WTC11 (cell line): ENCODE measurements at regions not wholly inside any gene's neighbourhood (a gene's known extent, or its start where the extent isn't known, plus 50 kb on each side); places are given as distances from the start of the nearest gene placed in this dataset.

Source experiments
- ATF6 ChIP-seq: sonication (generic); formaldehyde crosslinking; IDR thresholded peaks from 2 replicates; pipeline ENCODE4 v1.8.1; 2023; ENCODE audit warnings: mild to moderate bottlenecking, missing genetic modification reagents
- CREB1 ChIP-seq: sonication (generic); formaldehyde crosslinking; IDR thresholded peaks from 2 replicates; pipeline ENCODE4 v1.8.0; 2023; ENCODE audit warnings: mild to moderate bottlenecking, missing genetic modification reagents
- CTCF ChIP-seq: fragments of 200-600 bp; IDR thresholded peaks from 2 replicates; pipeline ENCODE4 v1.8.0; 2022; ENCODE audit warnings: antibody characterized with exemption
- FOXP1 ChIP-seq: sonication (generic); formaldehyde crosslinking; IDR thresholded peaks from 2 replicates; pipeline ENCODE4 v1.8.0; 2022; ENCODE audit warnings: missing genetic modification reagents, mild to moderate bottlenecking, moderate library complexity, borderline replicate concordance
- NFE2L1 ChIP-seq: sonication (generic); formaldehyde crosslinking; IDR thresholded peaks from 2 replicates; pipeline ENCODE4 v1.8.1; 2023; ENCODE audit warnings: missing genetic modification reagents
- ZNF138 ChIP-seq: sonication (generic); formaldehyde crosslinking; conservative IDR thresholded peaks from 2 replicates; pipeline ENCODE4 v1.8.1; 2022; ENCODE audit warnings: mild to moderate bottlenecking, moderate library complexity, missing genetic modification reagents
- TF ChIP-seq, protein P1 (sequence below): sonication (generic); formaldehyde crosslinking; IDR thresholded peaks from 2 replicates; pipeline ENCODE4 v1.8.0; 2022; ENCODE audit warnings: mild to moderate bottlenecking, missing genetic modification reagents
- TF ChIP-seq, protein P2 (sequence below): sonication (generic); formaldehyde crosslinking; IDR thresholded peaks from 2 replicates; pipeline ENCODE4 v1.8.1; 2023; ENCODE audit warnings: mild to moderate bottlenecking, missing genetic modification reagents

GRCh38 chr1:196071447-196071846 is 536.8 kb downstream of the KCNT2 start:
- no peak for TF ChIP-seq CTCF
- TF ChIP-seq CREB1 (CRISPR knock-in tag), result no peak
- no peak for TF ChIP-seq ZNF138 (CRISPR knock-in tag)
- TF ChIP-seq, protein P1, sequence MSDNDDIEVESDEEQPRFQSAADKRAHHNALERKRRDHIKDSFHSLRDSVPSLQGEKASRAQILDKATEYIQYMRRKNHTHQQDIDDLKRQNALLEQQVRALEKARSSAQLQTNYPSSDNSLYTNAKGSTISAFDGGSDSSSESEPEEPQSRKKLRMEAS (CRISPR knock-in tag), result no peak
- TF ChIP-seq, protein P2, sequence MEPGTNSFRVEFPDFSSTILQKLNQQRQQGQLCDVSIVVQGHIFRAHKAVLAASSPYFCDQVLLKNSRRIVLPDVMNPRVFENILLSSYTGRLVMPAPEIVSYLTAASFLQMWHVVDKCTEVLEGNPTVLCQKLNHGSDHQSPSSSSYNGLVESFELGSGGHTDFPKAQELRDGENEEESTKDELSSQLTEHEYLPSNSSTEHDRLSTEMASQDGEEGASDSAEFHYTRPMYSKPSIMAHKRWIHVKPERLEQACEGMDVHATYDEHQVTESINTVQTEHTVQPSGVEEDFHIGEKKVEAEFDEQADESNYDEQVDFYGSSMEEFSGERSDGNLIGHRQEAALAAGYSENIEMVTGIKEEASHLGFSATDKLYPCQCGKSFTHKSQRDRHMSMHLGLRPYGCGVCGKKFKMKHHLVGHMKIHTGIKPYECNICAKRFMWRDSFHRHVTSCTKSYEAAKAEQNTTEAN, result no peak
- no peak for TF ChIP-seq FOXP1 (CRISPR knock-in tag)
- no peak for TF ChIP-seq ATF6 (CRISPR knock-in tag)
- no peak for TF ChIP-seq NFE2L1
